ENCODE measurements at regions not wholly inside any gene's neighbourhood (a gene's known extent, or its start where the extent isn't known, plus 50 kb on each side); places are given as distances from the start of the nearest gene placed in this dataset.

GRCh38 chr7:55690-56248 lies 136.6 kb upstream of the FAM20C start:
- peaks cover 0 to 3% (median 0%) of the 10 kb centered on the region in 3 donors for H3K27me3 ChIP-seq (ENCODE audit: control insufficient read depth in 3 of 3, insufficient read depth in 3 of 3, low read length in 3 of 3)
- H3K9ac ChIP-seq (ENCODE audit: low read depth in 1 of 3, low read length in 3 of 3) = no peak overlapping the region
- no peak overlapping the region for H3K4me3 ChIP-seq (ENCODE audit: low read length in 3 of 3)
- H3K36me3 ChIP-seq (ENCODE audit: control insufficient read depth in 3 of 3, insufficient read depth in 3 of 3, low read length in 3 of 3) = no peaks in the 10 kb centered on the region
- no peak overlapping the region for H3K27ac ChIP-seq (ENCODE audit: low read depth, low read length)
- no peaks in the 10 kb centered on the region for H3K9me3 ChIP-seq (ENCODE audit: control insufficient read depth in 3 of 3, low read length in 3 of 3)
- H3K4me1 ChIP-seq (ENCODE audit: control insufficient read depth in 3 of 3, insufficient read depth in 3 of 3, low read length in 3 of 3) = peaks cover 11 to 15% (median 13%) of the 10 kb centered on the region in 3 donors

GRCh38 chr7:56291-56913 lies 136.0 kb upstream of the FAM20C start:
- H3K9me3 ChIP-seq (ENCODE audit: control insufficient read depth in 3 of 3, low read length in 3 of 3) = no peaks in the 10 kb centered on the region
- peaks cover 11 to 15% (median 13%) of the 10 kb centered on the region in 3 donors for H3K4me1 ChIP-seq (ENCODE audit: control insufficient read depth in 3 of 3, insufficient read depth in 3 of 3, low read length in 3 of 3)
- H3K4me3 ChIP-seq (ENCODE audit: low read length in 3 of 3) = no peak overlapping the region
- H3K27ac ChIP-seq (ENCODE audit: low read depth, low read length) = no peak overlapping the region
- no peaks in the 10 kb centered on the region for H3K36me3 ChIP-seq (ENCODE audit: control insufficient read depth in 3 of 3, insufficient read depth in 3 of 3, low read length in 3 of 3)
- H3K27me3 ChIP-seq (ENCODE audit: control insufficient read depth in 3 of 3, insufficient read depth in 3 of 3, low read length in 3 of 3) = peaks cover 0 to 3% (median 0%) of the 10 kb centered on the region in 3 donors
- no peak overlapping the region for H3K9ac ChIP-seq (ENCODE audit: low read depth in 1 of 3, low read length in 3 of 3)

GRCh38 chr7:57071-57470 lies 135.3 kb upstream of the FAM20C start:
- H3K9me3 ChIP-seq (ENCODE audit: control insufficient read depth in 3 of 3, low read length in 3 of 3) = no peaks in the 10 kb centered on the region
- no peaks in the 10 kb centered on the region for H3K36me3 ChIP-seq (ENCODE audit: control insufficient read depth in 3 of 3, insufficient read depth in 3 of 3, low read length in 3 of 3)

GRCh38 chr7:57482-58255 lies 134.7 kb upstream of the FAM20C start:
- Histone ChIP-seq H3K4me3 (ENCODE audit: low read length in 3 of 3) (no peak overlapping the region), H3K4me1 (ENCODE audit: control insufficient read depth in 3 of 3, insufficient read depth in 3 of 3, low read length in 3 of 3) (peaks cover 11 to 15% (median 13%) of the 10 kb centered on the region in 3 donors), H3K27me3 (ENCODE audit: control insufficient read depth in 3 of 3, insufficient read depth in 3 of 3, low read length in 3 of 3) (peaks cover 0 to 3% (median 0%) of the 10 kb centered on the region in 3 donors), H3K9ac (ENCODE audit: low read depth in 1 of 3, low read length in 3 of 3) (no peak overlapping the region), H3K9me3 (ENCODE audit: control insufficient read depth in 3 of 3, low read length in 3 of 3) (no peaks in the 10 kb centered on the region), H3K27ac (ENCODE audit: low read depth, low read length) (no peak overlapping the region), H3K36me3 (ENCODE audit: control insufficient read depth in 3 of 3, insufficient read depth in 3 of 3, low read length in 3 of 3) (no peaks in the 10 kb centered on the region)

More at GRCh38 chr7:57071-57470, 135.3 kb upstream of the FAM20C start:
- Histone ChIP-seq H3K4me3 (ENCODE audit: low read length in 3 of 3) (no peak overlapping the region), H3K27me3 (ENCODE audit: control insufficient read depth in 3 of 3, insufficient read depth in 3 of 3, low read length in 3 of 3) (peaks cover 0 to 3% (median 0%) of the 10 kb centered on the region in 3 donors), H3K9ac (ENCODE audit: low read depth in 1 of 3, low read length in 3 of 3) (no peak overlapping the region), H3K4me1 (ENCODE audit: control insufficient read depth in 3 of 3, insufficient read depth in 3 of 3, low read length in 3 of 3) (peaks cover 11 to 15% (median 13%) of the 10 kb centered on the region in 3 donors), H3K27ac (ENCODE audit: low read depth, low read length) (no peak overlapping the region)

- Histone ChIP-seq H3K4me3 (ENCODE audit: low read length in 3 of 3) (no peak overlapping the region), H3K27ac (ENCODE audit: low read depth, low read length) (no peak overlapping the region), H3K27me3 (ENCODE audit: control insufficient read depth in 3 of 3, insufficient read depth in 3 of 3, low read length in 3 of 3) (peaks cover 0 to 3% (median 0%) of the 10 kb centered on the region in 3 donors), H3K36me3 (ENCODE audit: control insufficient read depth in 3 of 3, insufficient read depth in 3 of 3, low read length in 3 of 3) (no peaks in the 10 kb centered on the region), H3K9ac (ENCODE audit: low read depth in 1 of 3, low read length in 3 of 3) (no peak overlapping the region), H3K9me3 (ENCODE audit: control insufficient read depth in 3 of 3, low read length in 3 of 3) (no peaks in the 10 kb centered on the region), H3K4me1 (ENCODE audit: control insufficient read depth in 3 of 3, insufficient read depth in 3 of 3, low read length in 3 of 3) (peaks cover 15 to 20% (median 16%) of the 10 kb centered on the region in 3 donors)
Measured at GRCh38 chr7:58316-58715, 134.1 kb upstream of the FAM20C start.

- Histone ChIP-seq H3K36me3 (ENCODE audit: control insufficient read depth in 3 of 3, insufficient read depth in 3 of 3, low read length in 3 of 3) (no peaks in the 10 kb centered on the region), H3K4me3 (ENCODE audit: low read length in 3 of 3) (no peak overlapping the region), H3K9ac (ENCODE audit: low read depth in 1 of 3, low read length in 3 of 3) (no peak overlapping the region), H3K27me3 (ENCODE audit: control insufficient read depth in 3 of 3, insufficient read depth in 3 of 3, low read length in 3 of 3) (peaks cover 0 to 3% (median 0%) of the 10 kb centered on the region in 3 donors), H3K4me1 (ENCODE audit: control insufficient read depth in 3 of 3, insufficient read depth in 3 of 3, low read length in 3 of 3) (peaks cover 25 to 29% (median 25%) of the 10 kb centered on the region in 3 donors), H3K27ac (ENCODE audit: low read depth, low read length) (no peak overlapping the region), H3K9me3 (ENCODE audit: control insufficient read depth in 3 of 3, low read length in 3 of 3) (no peaks in the 10 kb centered on the region)
Measured at GRCh38 chr7:59079-60016, 133.0 kb upstream of the FAM20C start.

GRCh38 chr7:60017-60675 lies 132.2 kb upstream of the FAM20C start:
- Histone ChIP-seq H3K4me1 (ENCODE audit: control insufficient read depth in 3 of 3, insufficient read depth in 3 of 3, low read length in 3 of 3) (peaks cover 31 to 37% (median 33%) of the 10 kb centered on the region in 3 donors), H3K4me3 (ENCODE audit: low read length in 3 of 3) (no peak overlapping the region), H3K9me3 (ENCODE audit: control insufficient read depth in 3 of 3, low read length in 3 of 3) (no peaks in the 10 kb centered on the region), H3K36me3 (ENCODE audit: control insufficient read depth in 3 of 3, insufficient read depth in 3 of 3, low read length in 3 of 3) (no peaks in the 10 kb centered on the region), H3K27ac (ENCODE audit: low read depth, low read length) (no peak overlapping the region), H3K27me3 (ENCODE audit: control insufficient read depth in 3 of 3, insufficient read depth in 3 of 3, low read length in 3 of 3) (peaks cover 0 to 3% (median 0%) of the 10 kb centered on the region in 3 donors), H3K9ac (ENCODE audit: low read depth in 1 of 3, low read length in 3 of 3) (no peak overlapping the region)

- Histone ChIP-seq H3K4me1 (ENCODE audit: control insufficient read depth in 3 of 3, insufficient read depth in 3 of 3, low read length in 3 of 3) (peaks cover 36 to 42% (median 39%) of the 10 kb centered on the region in 3 donors), H3K9me3 (ENCODE audit: control insufficient read depth in 3 of 3, low read length in 3 of 3) (no peaks in the 10 kb centered on the region), H3K27me3 (ENCODE audit: control insufficient read depth in 3 of 3, insufficient read depth in 3 of 3, low read length in 3 of 3) (peaks cover 0 to 3% (median 0%) of the 10 kb centered on the region in 3 donors), H3K36me3 (ENCODE audit: control insufficient read depth in 3 of 3, insufficient read depth in 3 of 3, low read length in 3 of 3) (no peaks in the 10 kb centered on the region), H3K9ac (ENCODE audit: low read depth in 1 of 3, low read length in 3 of 3) (peak overlapping the region in 1 of 3 donors; percentile 8), H3K27ac (ENCODE audit: low read depth, low read length) (no peak overlapping the region), H3K4me3 (ENCODE audit: low read length in 3 of 3) (no peak overlapping the region)
Measured at GRCh38 chr7:60706-61105, 131.7 kb upstream of the FAM20C start.

- peaks cover 0 to 3% (median 0%) of the 10 kb centered on the region in 3 donors for H3K27me3 ChIP-seq (ENCODE audit: control insufficient read depth in 3 of 3, insufficient read depth in 3 of 3, low read length in 3 of 3)
- H3K27ac ChIP-seq (ENCODE audit: low read depth, low read length) = no peak overlapping the region
- H3K4me1 ChIP-seq (ENCODE audit: control insufficient read depth in 3 of 3, insufficient read depth in 3 of 3, low read length in 3 of 3) = peaks cover 38 to 45% (median 41%) of the 10 kb centered on the region in 3 donors
- H3K36me3 ChIP-seq (ENCODE audit: control insufficient read depth in 3 of 3, insufficient read depth in 3 of 3, low read length in 3 of 3) = no peaks in the 10 kb centered on the region
- no peaks in the 10 kb centered on the region for H3K9me3 ChIP-seq (ENCODE audit: control insufficient read depth in 3 of 3, low read length in 3 of 3)
- peak overlapping the region in 1 of 3 donors; percentile 8 for H3K9ac ChIP-seq (ENCODE audit: low read depth in 1 of 3, low read length in 3 of 3)
- H3K4me3 ChIP-seq (ENCODE audit: low read length in 3 of 3) = no peak overlapping the region
Measured at GRCh38 chr7:61111-61510, 131.3 kb upstream of the FAM20C start.

Measured in skeletal muscle tissue (tissue), 3 donors.